ENCODE measurements at regions not wholly inside any gene's neighbourhood (a gene's known extent, or its start where the extent isn't known, plus 50 kb on each side); places are given as distances from the start of the nearest gene placed in this dataset.

DNA sequence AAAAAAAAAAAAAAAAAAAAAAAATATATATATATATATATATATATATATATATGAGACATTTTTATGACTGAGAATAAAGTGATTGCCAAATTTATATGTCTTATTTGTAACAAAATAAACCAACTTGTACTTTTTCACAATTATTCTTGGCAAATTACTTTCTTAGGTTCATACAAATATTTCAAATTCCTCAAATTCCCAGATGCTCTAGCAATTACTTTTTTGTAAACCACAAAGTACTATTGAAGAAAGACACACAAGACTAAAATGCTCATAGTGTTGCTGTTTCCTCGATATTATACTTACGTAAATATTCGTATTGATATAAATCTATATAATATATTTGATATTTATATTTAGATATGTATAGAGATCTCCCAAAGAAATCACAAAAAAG is 390.0 kb downstream of the FAT4 start:
- H3K27ac ChIP-seq (ENCODE audit: low read depth in 1 of 2, low read length in 1 of 2), result no peak overlapping the region
- 60 to 68% methylated on average over 3 of the region's 3 CpGs for WGBS, 2 donors
- DNase-seq (no peak), ATAC-seq (ENCODE audit: insufficient read depth, low FRiP score) (no peak)
- no peak overlapping the region for H3K9ac ChIP-seq (ENCODE audit: insufficient read depth in 1 of 2, low read length in 2 of 2)
- no peaks in the 10 kb centered on the region for H3K27me3 ChIP-seq (ENCODE audit: control insufficient read depth in 3 of 3, insufficient read depth in 3 of 3, low read length in 2 of 3)
- no peaks in the 10 kb centered on the region for H3K36me3 ChIP-seq (ENCODE audit: control insufficient read depth in 4 of 4, insufficient read depth in 4 of 4, low read length in 4 of 4)
- H3K4me3 ChIP-seq, result no peak overlapping the region
- no peaks in the 10 kb centered on the region for H3K9me3 ChIP-seq (ENCODE audit: control insufficient read depth in 4 of 4, insufficient read depth in 3 of 4, low read length in 3 of 4)
- no peaks in the 10 kb centered on the region for H3K4me1 ChIP-seq (ENCODE audit: control insufficient read depth in 5 of 5, insufficient read depth in 5 of 5, low read length in 5 of 5)
- TF ChIP-seq, protein P1, sequence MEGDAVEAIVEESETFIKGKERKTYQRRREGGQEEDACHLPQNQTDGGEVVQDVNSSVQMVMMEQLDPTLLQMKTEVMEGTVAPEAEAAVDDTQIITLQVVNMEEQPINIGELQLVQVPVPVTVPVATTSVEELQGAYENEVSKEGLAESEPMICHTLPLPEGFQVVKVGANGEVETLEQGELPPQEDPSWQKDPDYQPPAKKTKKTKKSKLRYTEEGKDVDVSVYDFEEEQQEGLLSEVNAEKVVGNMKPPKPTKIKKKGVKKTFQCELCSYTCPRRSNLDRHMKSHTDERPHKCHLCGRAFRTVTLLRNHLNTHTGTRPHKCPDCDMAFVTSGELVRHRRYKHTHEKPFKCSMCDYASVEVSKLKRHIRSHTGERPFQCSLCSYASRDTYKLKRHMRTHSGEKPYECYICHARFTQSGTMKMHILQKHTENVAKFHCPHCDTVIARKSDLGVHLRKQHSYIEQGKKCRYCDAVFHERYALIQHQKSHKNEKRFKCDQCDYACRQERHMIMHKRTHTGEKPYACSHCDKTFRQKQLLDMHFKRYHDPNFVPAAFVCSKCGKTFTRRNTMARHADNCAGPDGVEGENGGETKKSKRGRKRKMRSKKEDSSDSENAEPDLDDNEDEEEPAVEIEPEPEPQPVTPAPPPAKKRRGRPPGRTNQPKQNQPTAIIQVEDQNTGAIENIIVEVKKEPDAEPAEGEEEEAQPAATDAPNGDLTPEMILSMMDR (IDR thresholded peaks at IDR 0.05; ENCODE audit: control extremely low read depth, extremely low read depth), result no peak

DNA sequence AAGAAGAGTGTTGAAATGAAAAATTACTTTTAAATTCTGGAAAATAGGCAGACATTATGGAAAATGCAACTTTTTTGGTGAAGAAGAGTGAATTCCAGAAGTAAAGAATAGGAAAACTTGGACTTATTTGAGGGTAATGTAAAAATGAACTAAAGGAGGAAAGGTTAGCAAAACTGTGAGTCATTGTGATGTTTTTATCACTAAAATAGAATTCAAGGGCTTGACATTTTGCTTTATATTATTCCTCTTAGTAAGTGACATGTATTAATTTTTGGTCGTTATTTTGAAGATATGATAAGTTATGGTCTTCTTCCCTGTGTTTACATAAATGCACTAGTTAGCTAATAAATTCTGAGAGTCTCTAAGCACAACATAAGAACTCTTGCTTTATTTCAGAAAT is 390.9 kb downstream of the FAT4 start:
- WGBS, 2 donors, result 71 to 80% methylated on average over 1 of the region's 1 CpG
- Histone ChIP-seq H3K9ac (ENCODE audit: insufficient read depth in 1 of 2, low read length in 2 of 2) (no peak overlapping the region), H3K9me3 (ENCODE audit: control insufficient read depth in 4 of 4, insufficient read depth in 3 of 4, low read length in 3 of 4) (no peaks in the 10 kb centered on the region), H3K36me3 (ENCODE audit: control insufficient read depth in 4 of 4, insufficient read depth in 4 of 4, low read length in 4 of 4) (no peaks in the 10 kb centered on the region), H3K4me3 (no peak overlapping the region), H3K4me1 (ENCODE audit: control insufficient read depth in 5 of 5, insufficient read depth in 5 of 5, low read length in 5 of 5) (no peaks in the 10 kb centered on the region), H3K27me3 (ENCODE audit: control insufficient read depth in 3 of 3, insufficient read depth in 3 of 3, low read length in 2 of 3) (no peaks in the 10 kb centered on the region), H3K27ac (ENCODE audit: low read depth in 1 of 2, low read length in 1 of 2) (no peak overlapping the region)
- ATAC-seq (ENCODE audit: insufficient read depth, low FRiP score), result no peak
- no peak for DNase-seq
- TF ChIP-seq, protein P1 (IDR thresholded peaks at IDR 0.05; ENCODE audit: control extremely low read depth, extremely low read depth), result no peak

DNA sequence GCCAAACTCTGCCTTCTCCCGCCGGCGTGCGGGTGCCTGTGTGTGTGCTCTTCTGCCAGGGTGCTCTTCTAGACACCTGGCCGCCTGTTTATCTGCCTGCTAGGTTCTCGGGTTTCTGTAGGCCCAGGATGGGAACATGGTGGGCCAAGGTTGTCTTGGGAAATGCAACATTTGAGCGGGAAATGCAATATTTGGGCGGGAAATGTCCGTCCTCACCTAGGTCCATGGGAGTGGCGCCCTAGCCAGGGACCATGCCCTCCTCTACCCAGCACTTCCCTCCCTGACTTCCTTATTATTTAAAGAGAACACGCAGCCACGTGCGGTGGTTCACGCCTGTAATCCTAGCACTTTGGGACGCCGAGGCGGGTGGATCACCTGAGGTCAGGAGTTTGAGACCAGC is 392.6 kb downstream of the FAT4 start:
- no peak overlapping the region for H3K27ac ChIP-seq (ENCODE audit: low read depth in 1 of 2, low read length in 1 of 2)
- no peak for ATAC-seq (ENCODE audit: insufficient read depth, low FRiP score)
- 96% methylated on average over 17 of the region's 17 CpGs for WGBS, 2 donors
- H3K9ac ChIP-seq (ENCODE audit: insufficient read depth in 1 of 2, low read length in 2 of 2), result no peak overlapping the region
- H3K27me3 ChIP-seq (ENCODE audit: control insufficient read depth in 3 of 3, insufficient read depth in 3 of 3, low read length in 2 of 3), result no peaks in the 10 kb centered on the region
- no peaks in the 10 kb centered on the region for H3K9me3 ChIP-seq (ENCODE audit: control insufficient read depth in 4 of 4, insufficient read depth in 3 of 4, low read length in 3 of 4)
- H3K4me1 ChIP-seq (ENCODE audit: control insufficient read depth in 5 of 5, insufficient read depth in 5 of 5, low read length in 5 of 5), result no peaks in the 10 kb centered on the region
- TF ChIP-seq, protein P1 (IDR thresholded peaks at IDR 0.05; ENCODE audit: control extremely low read depth, extremely low read depth), result no peak
- no peak for DNase-seq
- no peaks in the 10 kb centered on the region for H3K36me3 ChIP-seq (ENCODE audit: control insufficient read depth in 4 of 4, insufficient read depth in 4 of 4, low read length in 4 of 4)
- H3K4me3 ChIP-seq, result no peak overlapping the region

DNA sequence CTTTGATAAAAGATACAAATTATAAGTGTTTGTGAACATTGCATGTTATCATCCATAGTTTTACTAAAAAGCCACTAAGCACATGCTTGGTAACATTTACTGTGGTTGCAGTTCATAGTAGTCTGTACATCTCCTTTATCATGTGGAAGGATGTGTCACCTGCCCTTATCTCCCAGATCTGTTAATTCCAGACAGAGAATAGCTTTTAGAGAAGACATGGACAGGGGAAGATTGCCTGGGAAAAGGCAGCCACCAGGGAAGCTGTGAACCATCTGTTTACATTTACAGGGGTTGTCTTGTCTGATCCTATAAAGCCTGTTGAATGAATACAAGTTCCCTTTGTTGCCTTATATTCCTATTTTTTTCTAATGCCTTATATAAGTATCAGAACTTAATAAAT is 396.0 kb downstream of the FAT4 start:
- ATAC-seq (ENCODE audit: insufficient read depth, low FRiP score) (no peak), DNase-seq (no peak)
- no peak overlapping the region for H3K9ac ChIP-seq (ENCODE audit: insufficient read depth in 1 of 2, low read length in 2 of 2)
- no peaks in the 10 kb centered on the region for H3K9me3 ChIP-seq (ENCODE audit: control insufficient read depth in 4 of 4, insufficient read depth in 3 of 4, low read length in 3 of 4)
- H3K27me3 ChIP-seq (ENCODE audit: control insufficient read depth in 3 of 3, insufficient read depth in 3 of 3, low read length in 2 of 3), result no peaks in the 10 kb centered on the region
- TF ChIP-seq, protein P1 (IDR thresholded peaks at IDR 0.05; ENCODE audit: control extremely low read depth, extremely low read depth), result no peak
- H3K4me1 ChIP-seq (ENCODE audit: control insufficient read depth in 5 of 5, insufficient read depth in 5 of 5, low read length in 5 of 5), result no peaks in the 10 kb centered on the region
- no peak overlapping the region for H3K27ac ChIP-seq (ENCODE audit: low read depth in 1 of 2, low read length in 1 of 2)
- no peak overlapping the region for H3K4me3 ChIP-seq
- H3K36me3 ChIP-seq (ENCODE audit: control insufficient read depth in 4 of 4, insufficient read depth in 4 of 4, low read length in 4 of 4), result no peaks in the 10 kb centered on the region

Data from lung (tissue), 11 donors.